ENCODE measurements at regions not wholly inside any gene's neighbourhood (a gene's known extent, or its start where the extent isn't known, plus 50 kb on each side); places are given as distances from the start of the nearest gene placed in this dataset.
"Not testable (repeated sequence)": the region's sequence is repeated elsewhere in the genome, so short reads cannot be mapped to it uniquely, and the experiment has no call there.

DNA sequence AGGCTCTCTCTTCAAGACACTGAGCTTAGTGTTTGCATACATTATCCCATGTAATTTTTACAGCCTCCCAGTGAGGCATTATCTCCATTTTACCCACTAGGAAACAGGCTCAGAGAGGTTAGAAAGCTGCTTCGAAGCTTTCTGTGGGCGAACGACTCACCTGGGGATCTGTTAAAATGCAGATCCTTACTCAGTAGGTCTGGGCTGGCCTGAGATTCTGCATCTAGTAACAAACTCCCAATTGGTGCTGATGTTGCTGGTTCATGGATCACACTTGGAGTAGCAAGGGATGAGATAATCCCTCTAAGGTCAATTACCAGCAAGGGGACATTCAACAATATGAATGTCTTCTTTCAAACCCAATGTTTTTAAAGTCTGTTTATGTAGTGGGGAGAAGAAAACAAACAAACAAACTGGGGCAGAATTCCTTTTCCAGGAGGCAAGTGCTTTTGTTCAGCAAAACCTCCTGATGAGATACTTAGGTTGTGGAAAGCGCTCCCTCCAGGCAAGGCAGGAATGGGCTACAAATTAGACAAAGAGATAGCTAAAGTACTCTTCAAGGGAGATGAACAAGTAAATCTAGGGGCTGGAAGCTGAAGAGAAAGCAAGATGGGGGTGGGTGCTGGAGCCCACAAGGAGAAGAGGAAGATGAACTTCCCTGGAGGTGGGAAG lies 311.9 kb downstream of the SHQ1 start:
- no peak for DNase-seq (ENCODE audit: low read depth in 2 of 2)

DNA sequence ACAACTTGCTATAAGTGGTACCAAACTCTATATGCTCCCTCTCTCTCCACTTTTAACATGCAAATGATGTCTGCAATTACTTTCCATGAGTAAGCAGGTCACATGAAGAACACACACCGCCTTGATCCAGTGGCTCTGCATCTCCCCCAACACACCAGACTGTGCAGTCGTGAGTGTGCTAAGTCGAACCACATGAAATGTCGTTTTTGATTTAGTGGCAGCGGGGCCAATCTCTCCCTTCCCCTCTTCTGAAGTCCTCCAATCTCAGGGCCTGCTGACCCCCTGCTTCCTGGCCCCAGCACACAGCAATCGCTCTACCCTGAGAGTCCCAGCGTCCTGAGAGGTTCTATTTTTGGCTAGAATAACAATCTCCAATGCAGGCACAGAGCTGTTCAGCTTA lies 312.5 kb downstream of the SHQ1 start:
- no peak for DNase-seq (ENCODE audit: low read depth in 2 of 2)

DNA sequence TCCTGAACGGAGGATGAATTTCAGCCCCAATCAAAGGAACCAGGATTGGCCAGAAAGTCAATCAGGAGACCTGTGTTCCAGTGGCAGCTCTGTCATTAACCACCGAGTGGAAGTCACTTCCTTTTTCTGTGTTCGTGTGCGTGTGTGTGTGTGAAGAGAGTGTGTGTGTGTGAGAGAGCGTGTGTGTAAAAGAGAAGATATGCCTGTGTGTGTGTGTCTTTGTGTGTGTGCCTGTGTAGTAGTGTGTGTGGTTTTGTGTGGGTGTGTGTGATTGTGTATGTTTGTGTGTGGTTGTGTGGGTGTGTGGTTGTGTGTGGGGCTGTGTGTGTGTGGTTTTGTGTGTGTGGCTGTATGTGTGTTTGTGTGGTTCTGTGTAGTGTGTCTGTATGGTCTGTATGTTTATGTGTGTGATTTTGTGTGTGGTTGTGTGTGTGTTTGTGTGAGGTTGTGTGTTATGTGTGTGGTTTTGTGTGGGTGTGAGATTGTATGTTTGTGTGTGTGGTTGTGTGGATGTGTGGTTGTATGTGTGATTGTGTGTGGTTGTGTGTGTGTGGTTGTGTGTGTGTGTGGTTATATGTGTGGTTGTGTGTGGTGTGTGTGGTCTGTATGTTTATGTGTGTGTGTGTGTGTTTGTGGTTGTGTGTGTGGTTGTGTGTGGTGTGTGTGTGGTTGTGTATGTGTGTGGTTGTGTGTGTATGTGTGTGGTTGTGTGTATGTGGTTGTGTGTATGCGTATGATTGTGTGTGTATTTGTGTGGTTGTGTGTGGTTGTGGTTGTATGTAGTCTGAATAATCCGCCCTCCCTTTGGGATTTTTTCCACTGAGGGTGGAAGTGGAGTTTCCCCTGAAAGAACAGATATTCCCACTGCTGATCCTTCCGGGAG lies 314.4 kb downstream of the SHQ1 start:
- no peak for DNase-seq (ENCODE audit: low read depth in 2 of 2)

DNA sequence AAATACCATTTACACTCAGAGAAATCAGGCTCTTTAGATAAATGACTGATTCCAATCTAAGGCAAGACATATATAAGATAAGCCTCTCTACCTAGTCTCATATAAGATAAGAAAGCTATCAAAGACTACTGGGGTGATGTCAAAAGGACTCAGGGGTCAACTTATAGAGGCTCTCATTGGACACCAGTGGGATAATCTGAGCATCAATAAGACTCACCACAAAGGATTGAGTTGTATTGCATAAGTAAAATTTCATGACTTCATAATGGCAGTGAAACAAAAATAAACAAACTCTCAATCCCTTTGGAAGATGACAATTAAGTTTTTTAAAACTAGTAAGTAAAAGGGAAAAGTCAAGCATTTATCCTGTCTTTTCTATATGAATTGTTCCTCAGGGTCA lies 317.8 kb downstream of the SHQ1 start:
- no peak for DNase-seq (ENCODE audit: low read depth in 2 of 2)

DNA sequence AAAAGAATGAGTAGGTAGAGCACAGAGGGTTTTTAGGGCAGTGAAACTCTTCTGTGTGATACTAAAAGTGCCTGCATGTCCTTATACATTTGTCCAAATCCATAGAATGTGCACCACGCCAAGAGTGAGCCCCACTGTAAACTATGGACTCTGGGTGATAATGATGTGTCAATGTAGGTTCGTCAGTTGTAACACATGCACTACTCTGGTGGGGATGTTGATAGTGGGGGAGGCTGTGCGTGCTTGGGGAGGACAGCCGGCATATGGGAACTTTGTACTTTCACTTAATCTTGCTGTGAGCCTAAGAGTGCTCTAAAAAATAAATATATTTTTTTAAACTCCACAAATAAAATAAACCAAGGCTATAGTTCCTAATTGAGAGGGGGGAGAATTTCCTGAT lies 319.2 kb downstream of the SHQ1 start:
- no peak for DNase-seq (ENCODE audit: low read depth in 2 of 2)

DNA sequence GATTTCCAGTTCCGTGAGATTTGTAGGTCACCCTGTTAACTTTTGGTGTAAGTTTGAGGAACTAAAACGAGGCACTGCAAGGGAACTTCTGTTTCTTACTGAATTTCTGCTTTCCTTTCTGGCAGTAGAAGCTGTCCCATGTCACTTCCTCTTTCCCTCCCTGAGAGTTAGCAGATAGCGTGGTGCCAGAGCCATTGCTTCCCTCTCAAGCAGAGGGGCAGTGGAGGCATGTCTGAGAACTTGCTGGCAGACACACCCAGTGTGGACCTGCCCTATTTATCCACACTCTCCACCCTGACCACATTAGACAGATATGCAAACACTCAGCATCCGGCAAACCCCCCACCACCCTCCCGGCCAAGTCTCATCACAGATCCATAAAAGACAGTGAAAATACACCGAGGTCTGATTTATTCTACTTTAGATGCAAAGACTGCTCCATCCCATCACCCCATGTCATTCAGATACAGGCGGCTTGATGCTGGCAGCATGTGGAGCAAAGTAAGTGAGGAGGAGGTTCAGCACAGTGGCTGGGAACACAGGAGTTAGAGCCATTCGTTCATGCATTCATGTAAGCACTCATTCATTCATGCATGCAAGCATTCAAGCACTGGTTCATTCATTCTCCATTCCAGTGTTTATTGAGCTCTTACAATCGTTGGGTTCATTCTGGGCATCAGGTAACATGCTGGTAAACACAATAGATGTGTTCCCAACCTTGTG lies 324.7 kb downstream of the SHQ1 start:
- DNase-seq (ENCODE audit: low read depth in 2 of 2), result no peak

DNA sequence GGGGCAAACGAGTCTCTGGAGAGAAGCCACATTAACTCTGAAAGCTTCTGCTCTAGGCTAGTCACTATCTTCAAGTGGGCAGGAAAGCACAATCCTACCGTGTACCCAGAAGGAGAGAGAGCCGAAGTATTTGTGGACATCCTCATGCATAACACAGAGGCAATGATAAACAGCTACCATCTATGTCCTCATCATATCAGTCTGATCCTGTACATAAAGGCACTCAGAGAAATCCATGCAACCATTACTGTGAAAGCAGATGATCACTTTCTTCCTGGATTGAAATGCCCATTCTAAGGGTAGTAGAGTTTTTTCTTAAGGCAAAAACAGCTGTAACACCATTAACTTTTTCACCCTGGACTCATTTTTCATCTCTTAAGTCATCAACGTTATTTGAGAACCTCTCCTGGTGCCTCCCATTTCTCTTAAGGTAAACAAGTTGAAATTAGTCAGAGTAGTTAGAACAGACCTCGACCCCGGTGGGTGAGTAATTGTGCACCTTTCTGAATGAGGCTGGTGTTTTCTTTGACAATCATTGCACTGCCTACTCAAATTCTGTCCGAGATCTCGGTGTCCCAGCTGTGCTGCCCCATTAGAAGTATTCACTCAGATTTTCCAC lies 327.4 kb downstream of the SHQ1 start:
- no peak for DNase-seq (ENCODE audit: low read depth in 2 of 2)

DNA sequence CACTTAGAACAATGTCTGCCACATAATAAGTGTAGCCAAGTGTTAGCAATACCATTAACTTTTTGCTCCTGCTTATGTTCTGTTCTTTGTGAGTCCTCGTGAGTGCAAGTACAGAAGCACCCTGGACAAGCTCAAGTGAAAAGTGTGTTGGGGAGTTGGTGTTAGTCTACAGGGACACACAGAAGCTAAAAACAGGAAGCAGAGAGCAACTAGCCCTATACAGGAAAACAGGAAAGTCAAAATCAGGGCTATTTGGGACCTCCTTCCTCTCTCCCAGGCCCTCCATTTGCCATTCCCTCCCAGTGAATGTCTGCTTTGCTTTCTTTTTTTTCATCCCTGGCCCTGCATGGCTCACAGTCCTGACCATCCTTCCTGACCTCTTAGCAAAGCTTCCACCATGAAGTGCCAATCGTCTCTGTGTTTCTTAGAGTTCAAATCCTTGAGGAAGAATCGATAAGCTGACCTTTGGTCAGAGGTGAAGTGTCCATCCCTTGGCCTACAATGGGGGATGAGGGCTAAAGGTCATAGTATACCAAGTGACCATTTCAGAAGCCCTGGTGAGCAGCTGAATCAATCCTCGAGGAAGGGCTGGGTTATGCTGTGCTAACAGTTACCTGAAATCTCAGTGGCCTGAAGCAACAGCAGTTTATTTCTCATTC lies 328.2 kb downstream of the SHQ1 start:
- DNase-seq (ENCODE audit: low read depth in 2 of 2), result no peak

DNA sequence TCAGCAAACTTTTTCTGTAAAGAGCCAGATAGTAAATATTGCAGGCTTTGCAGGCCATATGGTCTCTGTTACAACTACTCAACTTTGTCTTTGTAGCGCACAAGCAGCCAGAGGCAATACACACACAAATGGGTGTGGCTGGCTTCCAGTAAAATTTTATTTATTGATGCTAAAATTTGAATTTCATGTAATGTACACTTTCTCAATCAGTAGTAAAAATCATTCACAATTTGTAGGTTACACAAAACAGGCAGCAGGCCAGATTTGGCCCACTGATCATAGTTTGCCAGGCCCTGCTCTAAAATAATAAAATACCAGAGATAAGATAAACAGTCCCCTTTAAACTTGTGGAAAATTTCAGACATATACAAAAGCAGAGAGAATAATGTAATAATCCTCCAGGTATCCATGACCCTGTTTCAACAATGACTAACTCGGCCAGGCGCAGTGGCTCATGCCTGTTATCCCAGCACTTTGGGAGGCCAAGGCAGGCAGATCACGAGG lies 330.3 kb downstream of the SHQ1 start:
- DNase-seq (ENCODE audit: low read depth in 2 of 2), result no peak

DNA sequence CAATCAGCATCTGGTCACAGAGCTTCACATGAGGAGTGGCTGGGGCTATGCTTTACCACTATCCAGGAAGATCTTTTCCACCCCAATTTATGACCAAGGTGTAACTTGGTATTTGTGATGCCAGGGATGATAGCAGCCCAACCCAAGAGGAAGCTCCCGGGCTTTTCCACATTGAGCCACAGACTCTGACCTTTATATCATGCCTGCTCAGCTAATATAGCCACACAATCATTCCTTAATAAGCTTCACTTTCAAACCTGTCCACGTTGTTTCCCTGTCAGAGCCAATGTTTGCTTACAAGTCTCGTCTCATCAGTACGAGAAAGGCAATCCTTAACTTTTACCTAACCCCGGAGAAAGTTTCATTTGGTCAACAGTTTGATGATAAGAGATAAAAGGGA lies 330.9 kb downstream of the SHQ1 start:
- DNase-seq (ENCODE audit: low read depth in 2 of 2), result no peak

DNA sequence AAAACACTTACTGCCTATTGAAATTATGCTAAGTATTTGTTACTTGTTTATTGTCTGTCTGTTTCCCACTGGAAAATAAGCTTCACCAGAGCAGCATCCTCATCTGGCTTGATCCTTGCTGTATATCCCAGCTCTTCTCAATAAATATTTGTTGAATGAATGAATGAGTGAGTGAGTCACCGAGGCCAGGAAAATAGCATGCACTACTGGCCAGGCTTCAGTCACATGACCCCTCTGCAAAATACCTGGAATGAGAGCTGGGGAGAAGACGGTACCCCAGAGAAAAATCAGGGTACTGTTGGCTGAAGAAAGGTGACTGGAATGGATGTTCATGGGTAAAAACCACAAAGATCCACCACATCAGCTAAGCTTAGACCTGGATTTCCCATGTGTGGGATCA lies 331.9 kb downstream of the SHQ1 start:
- DNase-seq (ENCODE audit: low read depth in 2 of 2), result no peak

DNA sequence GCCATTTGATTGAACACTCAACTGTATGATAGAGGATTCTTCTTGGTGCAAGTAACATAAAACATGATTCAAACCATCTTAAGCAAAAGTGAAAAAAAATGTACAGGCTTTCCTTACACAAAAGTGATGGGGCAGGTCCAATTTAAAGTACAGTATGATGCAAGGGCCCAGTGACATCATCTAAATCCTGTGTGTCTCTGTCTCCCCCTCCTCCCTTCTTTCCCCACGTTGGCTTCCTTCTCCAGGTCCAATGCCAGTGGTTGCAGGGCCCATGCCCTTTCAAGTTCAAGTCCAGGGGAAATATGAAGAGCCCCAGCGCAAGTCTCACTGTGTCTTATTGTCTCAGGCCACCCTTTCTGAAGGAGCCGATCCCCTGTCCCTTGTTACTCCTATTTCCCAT lies 332.3 kb downstream of the SHQ1 start:
- DNase-seq (ENCODE audit: low read depth in 2 of 2), result no peak

DNA sequence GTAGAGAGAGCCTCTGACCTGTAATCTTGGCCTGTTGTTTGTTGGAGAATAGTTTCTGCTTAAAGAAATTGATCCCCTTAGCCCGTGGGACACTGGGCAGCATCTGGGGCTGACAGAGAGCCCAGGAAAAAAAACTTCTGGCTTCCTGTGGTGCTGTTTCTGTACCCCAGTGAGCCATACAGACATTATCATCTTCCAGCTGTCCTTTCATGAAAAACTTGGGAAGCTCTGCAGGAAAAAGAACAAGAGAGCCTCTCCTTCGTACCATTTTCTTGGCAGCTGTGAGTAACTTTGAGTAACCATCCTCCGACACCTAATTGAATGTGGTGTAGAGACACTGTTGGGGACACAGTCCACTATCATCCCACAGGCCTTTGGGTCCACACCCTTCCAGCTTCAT lies 333.0 kb downstream of the SHQ1 start:
- DNase-seq (ENCODE audit: low read depth in 2 of 2), result no peak

DNA sequence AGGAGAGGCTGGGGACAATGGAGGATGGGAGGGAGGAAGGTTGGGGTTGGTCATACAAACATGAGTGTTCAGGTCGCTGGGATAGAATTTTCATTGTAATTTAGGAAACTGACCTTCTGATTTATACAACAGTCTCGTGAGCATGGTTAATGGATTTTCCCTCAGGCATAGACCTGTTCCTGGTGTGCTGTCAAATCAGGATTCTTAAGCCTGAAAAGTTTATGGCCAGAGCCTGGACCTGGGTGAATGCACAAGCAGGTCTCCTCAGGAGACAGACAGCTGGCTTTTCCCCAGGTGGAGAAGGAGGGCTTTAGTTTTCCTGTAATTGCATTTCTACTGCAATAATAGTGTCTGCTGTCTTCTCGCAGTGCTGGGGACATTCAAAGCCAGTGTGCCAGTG lies 338.0 kb downstream of the SHQ1 start:
- no peak for DNase-seq (ENCODE audit: low read depth in 2 of 2)

DNA sequence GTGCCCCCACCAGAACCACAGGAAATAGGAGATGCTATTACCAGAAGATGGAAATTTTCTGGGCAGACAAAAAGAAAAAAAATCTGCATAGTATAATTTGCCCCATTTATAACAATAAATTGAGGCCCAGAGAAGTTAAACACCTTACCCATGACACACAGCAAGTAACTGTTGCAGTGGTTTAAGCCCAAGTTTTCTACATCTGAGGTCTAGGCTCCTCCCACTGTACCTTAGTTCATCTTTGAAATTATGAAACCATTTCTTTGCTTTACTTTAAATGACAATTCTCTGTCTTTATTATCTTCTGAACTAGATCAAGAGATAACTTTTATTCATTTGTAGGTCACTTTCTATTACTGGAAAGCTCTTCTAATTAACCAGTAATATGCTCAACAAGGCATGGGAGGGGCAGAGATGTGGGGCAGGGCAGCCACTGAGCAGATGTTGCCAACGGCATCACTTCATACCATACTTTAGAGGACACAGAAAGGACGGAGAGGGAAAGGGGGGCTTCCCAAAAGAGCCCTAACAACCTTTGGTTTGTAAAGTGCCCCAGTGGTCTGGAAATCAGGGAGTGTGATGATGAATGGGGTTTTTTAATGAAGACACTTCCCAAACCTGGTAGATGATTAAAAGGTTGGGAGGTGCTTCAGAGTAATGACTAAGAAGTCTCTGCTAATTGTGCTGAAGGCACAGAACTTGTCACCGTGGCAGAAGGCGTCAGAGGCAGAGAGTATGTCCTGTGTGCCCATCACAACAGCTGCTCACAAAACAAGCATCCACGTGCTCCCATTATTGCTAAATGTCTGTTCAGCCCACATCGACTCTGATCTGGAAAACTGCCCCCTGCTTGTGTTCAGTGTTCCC lies 342.5 kb downstream of the SHQ1 start:
- no peak for DNase-seq (ENCODE audit: low read depth in 2 of 2)

DNA sequence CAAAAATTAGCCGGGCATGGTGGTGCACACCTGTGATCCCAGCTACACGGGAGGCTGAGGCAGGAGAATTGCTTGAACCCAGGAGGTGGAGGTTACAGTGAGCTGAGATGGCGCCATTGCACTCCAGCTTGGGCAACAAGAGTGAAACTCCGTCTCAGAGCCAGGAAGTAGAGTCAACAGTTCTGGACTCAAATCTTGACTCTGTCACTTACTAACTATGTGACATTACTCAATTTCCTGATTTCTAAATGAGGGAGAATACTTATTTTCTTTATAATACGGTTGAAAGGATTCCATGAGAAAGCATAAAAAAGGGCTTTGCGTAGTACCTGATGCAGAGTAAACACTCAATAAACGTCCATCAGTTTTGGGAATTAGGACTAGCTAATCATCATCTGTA lies 350.7 kb downstream of the SHQ1 start:
- DNase-seq (ENCODE audit: low read depth in 2 of 2), result not testable (repeated sequence)

DNA sequence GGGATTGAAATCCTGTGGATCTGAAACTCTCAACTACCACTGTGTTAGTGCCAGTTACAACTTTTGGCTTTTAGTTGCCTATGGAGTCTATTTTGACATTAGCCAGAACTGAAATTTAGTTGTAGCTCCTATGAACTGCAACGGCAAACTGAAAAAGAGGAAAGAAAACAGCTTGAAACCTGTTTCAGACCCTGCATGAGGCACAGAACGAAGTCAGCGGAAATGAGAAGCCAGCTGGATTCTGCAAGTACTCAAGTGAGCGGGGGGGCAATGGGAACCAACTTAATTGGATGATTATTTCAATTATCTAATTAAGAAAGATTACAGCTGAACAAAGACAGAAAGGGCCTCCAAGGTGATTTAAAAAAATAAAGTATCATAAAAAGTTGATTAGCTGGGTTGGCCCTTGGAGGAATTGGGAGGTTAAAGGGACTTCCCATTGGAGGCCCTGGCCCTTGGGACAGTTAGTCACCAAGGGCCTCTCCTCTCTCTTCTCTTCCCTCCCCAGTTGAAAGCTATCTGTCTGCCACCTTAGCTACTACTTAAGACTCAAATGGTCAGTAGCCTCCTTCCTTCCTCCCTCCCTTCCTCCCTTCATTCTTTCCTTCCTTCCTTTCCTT lies 352.1 kb downstream of the SHQ1 start:
- no peak for DNase-seq (ENCODE audit: low read depth in 2 of 2)

DNA sequence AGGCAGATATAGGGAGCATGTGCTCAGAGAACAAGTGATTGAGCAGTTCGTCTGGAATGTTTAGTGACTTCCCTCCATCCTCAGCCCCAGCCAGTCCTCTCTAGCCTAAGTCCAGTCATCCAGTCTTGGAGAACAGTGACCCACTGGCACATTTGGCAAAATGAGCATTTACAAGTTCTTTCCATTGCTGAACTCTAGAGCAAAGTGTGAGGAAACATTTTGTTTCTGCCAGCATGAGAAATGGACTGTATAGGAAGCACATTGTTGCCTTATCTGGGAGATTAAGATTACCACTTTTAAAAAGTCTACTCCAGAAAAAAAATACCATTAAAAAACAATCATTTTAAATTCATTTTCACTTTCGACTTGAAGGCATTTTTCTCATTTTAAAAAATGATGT lies 353.6 kb downstream of the SHQ1 start:
- no peak for DNase-seq (ENCODE audit: low read depth in 2 of 2)

DNA sequence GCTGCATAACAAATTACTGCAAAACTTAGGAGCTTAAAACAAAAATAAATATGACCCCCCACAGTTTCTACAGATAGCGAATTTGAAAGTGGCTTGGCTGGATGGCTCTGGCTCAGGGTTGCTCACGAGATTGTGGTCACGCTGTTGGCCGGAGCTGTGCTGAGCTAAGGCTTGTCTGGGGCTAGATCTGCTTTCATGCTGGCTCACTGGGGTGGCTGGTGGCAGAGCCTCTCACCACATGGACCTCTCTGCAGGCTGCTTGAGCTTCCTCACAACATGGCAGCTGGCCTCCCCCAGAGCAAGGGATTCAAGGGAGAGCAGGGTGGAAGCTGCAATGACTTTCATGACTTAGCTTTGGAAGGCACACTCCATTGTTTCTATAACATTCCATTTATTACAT lies 354.1 kb downstream of the SHQ1 start:
- DNase-seq (ENCODE audit: low read depth in 2 of 2), result no peak

DNA sequence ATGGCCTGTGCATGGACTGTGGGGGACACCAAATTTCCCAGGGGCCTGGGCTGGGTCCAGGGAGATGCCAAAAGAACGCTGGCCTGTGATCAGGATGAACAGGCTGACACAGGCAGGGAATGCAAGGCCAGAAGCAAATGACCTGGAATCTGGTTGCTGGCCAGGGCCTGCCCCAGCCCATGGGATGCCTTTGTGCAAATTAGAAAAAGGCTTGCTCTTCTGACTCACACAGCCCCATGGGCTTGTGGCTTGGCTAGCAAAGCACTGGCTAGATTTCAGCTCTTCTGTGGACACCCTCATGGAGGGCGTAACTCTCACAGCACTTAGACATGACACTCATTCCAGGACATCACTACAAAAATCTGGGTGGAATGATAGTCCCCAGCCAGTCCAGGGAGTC lies 356.0 kb downstream of the SHQ1 start:
- DNase-seq (ENCODE audit: low read depth in 2 of 2), result no peak

Data from activated CD8-positive, alpha-beta memory T cell treated with anti-CD3 and anti-CD28 coated beads for 4 hours (primary cell).